Activated naive CD8-positive, alpha-beta T cell treated with anti-CD3 and anti-CD28 coated beads, Interleukin-2, amount 50 U/mL, for 24 hours (primary cell): ENCODE measurements at regions not wholly inside any gene's neighbourhood (a gene's known extent, or its start where the extent isn't known, plus 50 kb on each side); places are given as distances from the start of the nearest gene placed in this dataset.

Experiments used
- ATAC-seq: fragments of 150-1000 bp; cut with Tn5 transposase; one replicate; pipeline ENCODE4 v1.10.0; 2021
- DNase-seq: peaks from one replicate; pipeline ENCODE4 v3.0.0; 2021
- H3K27ac Mint-ChIP-seq: one replicate; pipeline ENCODE4 v1.8.0; 2021; ENCODE audit warnings: mild to moderate bottlenecking, mixed read lengths
- H3K27me3 Mint-ChIP-seq: one replicate; pipeline ENCODE4 v1.8.0; 2021; ENCODE audit warnings: mixed read lengths
- H3K36me3 Mint-ChIP-seq: one replicate; pipeline ENCODE4 v1.8.0; 2021; ENCODE audit warnings: low read depth, mixed read lengths
- H3K4me1 Mint-ChIP-seq: one replicate; pipeline ENCODE4 v1.8.0; 2021; ENCODE audit warnings: mixed read lengths
- H3K4me3 Mint-ChIP-seq: one replicate; pipeline ENCODE4 v1.8.0; 2021; ENCODE audit warnings: mild to moderate bottlenecking, moderate library complexity, mixed read lengths
- H3K9me3 Mint-ChIP-seq: one replicate; pipeline ENCODE4 v1.8.0; 2021; ENCODE audit warnings: mixed read lengths

GRCh38 chr9:15113288-15113687 is 193.7 kb downstream of the TTC39B start:
- H3K27ac Mint-ChIP-seq = no peak overlapping the region
- no peak overlapping the region for H3K4me3 Mint-ChIP-seq
- H3K27me3 Mint-ChIP-seq = no peaks in the 10 kb centered on the region
- H3K4me1 Mint-ChIP-seq = no peaks in the 10 kb centered on the region
- no peak for ATAC-seq
- no peaks in the 10 kb centered on the region for H3K9me3 Mint-ChIP-seq
- no peaks in the 10 kb centered on the region for H3K36me3 Mint-ChIP-seq
- DNase-seq = no peak

GRCh38 chr9:15111071-15111470 is 195.9 kb downstream of the TTC39B start:
- ATAC-seq = no peak
- no peaks in the 10 kb centered on the region for H3K36me3 Mint-ChIP-seq
- H3K27ac Mint-ChIP-seq = no peak overlapping the region
- no peaks in the 10 kb centered on the region for H3K4me1 Mint-ChIP-seq
- no peak for DNase-seq
- no peaks in the 10 kb centered on the region for H3K9me3 Mint-ChIP-seq
- no peaks in the 10 kb centered on the region for H3K27me3 Mint-ChIP-seq
- no peak overlapping the region for H3K4me3 Mint-ChIP-seq

GRCh38 chr9:15104826-15105420 is 194.7 kb upstream of the FREM1 start:
- Mint-ChIP-seq H3K9me3 (no peaks in the 10 kb centered on the region), H3K36me3 (no peaks in the 10 kb centered on the region), H3K4me3 (no peak overlapping the region), H3K27me3 (peaks cover 7% of the 10 kb centered on the region), H3K4me1 (no peaks in the 10 kb centered on the region), H3K27ac (no peak overlapping the region)
- ATAC-seq = peak; percentile 57
- DNase-seq = peak; percentile 26

- ATAC-seq (no peak), DNase-seq (no peak)
- Mint-ChIP-seq H3K4me1 (no peaks in the 10 kb centered on the region), H3K27me3 (peaks cover 7% of the 10 kb centered on the region), H3K27ac (no peak overlapping the region), H3K9me3 (no peaks in the 10 kb centered on the region), H3K4me3 (no peak overlapping the region), H3K36me3 (no peaks in the 10 kb centered on the region)
Measured at GRCh38 chr9:15103290-15103689, 193.1 kb upstream of the FREM1 start.

GRCh38 chr9:15101095-15101494 is 190.9 kb upstream of the FREM1 start:
- Mint-ChIP-seq H3K27ac (no peak overlapping the region), H3K36me3 (no peaks in the 10 kb centered on the region), H3K9me3 (no peaks in the 10 kb centered on the region), H3K4me3 (no peak overlapping the region), H3K27me3 (peaks cover 11% of the 10 kb centered on the region), H3K4me1 (no peaks in the 10 kb centered on the region)
- ATAC-seq (no peak), DNase-seq (no peak)

GRCh38 chr9:15100571-15100970 is 190.3 kb upstream of the FREM1 start:
- Mint-ChIP-seq H3K4me3 (no peak overlapping the region), H3K27me3 (peaks cover 9% of the 10 kb centered on the region), H3K36me3 (no peaks in the 10 kb centered on the region), H3K4me1 (no peaks in the 10 kb centered on the region), H3K9me3 (no peaks in the 10 kb centered on the region), H3K27ac (no peak overlapping the region)
- no peak for ATAC-seq
- DNase-seq = no peak

GRCh38 chr9:15096972-15097371 is 186.7 kb upstream of the FREM1 start:
- Mint-ChIP-seq H3K4me1 (no peaks in the 10 kb centered on the region), H3K27me3 (peaks cover 6% of the 10 kb centered on the region), H3K36me3 (no peaks in the 10 kb centered on the region), H3K27ac (no peak overlapping the region), H3K4me3 (no peak overlapping the region), H3K9me3 (no peaks in the 10 kb centered on the region)
- DNase-seq (no peak), ATAC-seq (no peak)

GRCh38 chr9:15086778-15087324 is 176.6 kb upstream of the FREM1 start:
- H3K27ac Mint-ChIP-seq = no peak overlapping the region
- H3K4me1 Mint-ChIP-seq = no peaks in the 10 kb centered on the region
- ATAC-seq (no peak), DNase-seq (no peak)
- H3K36me3 Mint-ChIP-seq = no peaks in the 10 kb centered on the region
- peaks cover 2% of the 10 kb centered on the region for H3K27me3 Mint-ChIP-seq
- H3K9me3 Mint-ChIP-seq = no peaks in the 10 kb centered on the region
- no peak overlapping the region for H3K4me3 Mint-ChIP-seq

- Mint-ChIP-seq H3K27me3 (peaks cover 2% of the 10 kb centered on the region), H3K27ac (no peak overlapping the region), H3K4me1 (no peaks in the 10 kb centered on the region), H3K36me3 (no peaks in the 10 kb centered on the region), H3K4me3 (no peak overlapping the region), H3K9me3 (no peaks in the 10 kb centered on the region)
- ATAC-seq = no peak
- no peak for DNase-seq
Measured at GRCh38 chr9:15086156-15086763, 176.0 kb upstream of the FREM1 start.

- Mint-ChIP-seq H3K4me1 (no peaks in the 10 kb centered on the region), H3K36me3 (no peaks in the 10 kb centered on the region), H3K27ac (no peak overlapping the region), H3K27me3 (no peaks in the 10 kb centered on the region), H3K9me3 (no peaks in the 10 kb centered on the region), H3K4me3 (no peak overlapping the region)
- no peak for DNase-seq
- ATAC-seq = no peak
Measured at GRCh38 chr9:15081021-15081753, 171.0 kb upstream of the FREM1 start.

- Mint-ChIP-seq H3K4me1 (no peaks in the 10 kb centered on the region), H3K27me3 (no peaks in the 10 kb centered on the region), H3K36me3 (no peaks in the 10 kb centered on the region), H3K27ac (no peak overlapping the region), H3K9me3 (no peaks in the 10 kb centered on the region), H3K4me3 (no peak overlapping the region)
- ATAC-seq = no peak
- DNase-seq = no peak
Measured at GRCh38 chr9:15080401-15080800, 170.2 kb upstream of the FREM1 start.

- Mint-ChIP-seq H3K27ac (no peak overlapping the region), H3K4me3 (no peak overlapping the region), H3K4me1 (no peaks in the 10 kb centered on the region), H3K36me3 (no peaks in the 10 kb centered on the region), H3K9me3 (no peaks in the 10 kb centered on the region), H3K27me3 (peaks cover 1% of the 10 kb centered on the region)
- ATAC-seq = no peak
- no peak for DNase-seq
Measured at GRCh38 chr9:15079989-15080388, 169.8 kb upstream of the FREM1 start.

- no peak for ATAC-seq
- no peaks in the 10 kb centered on the region for H3K36me3 Mint-ChIP-seq
- no peak for DNase-seq
- no peak overlapping the region for H3K4me3 Mint-ChIP-seq
- H3K27me3 Mint-ChIP-seq = peaks cover 3% of the 10 kb centered on the region
- no peak overlapping the region for H3K27ac Mint-ChIP-seq
- H3K4me1 Mint-ChIP-seq = no peaks in the 10 kb centered on the region
- no peaks in the 10 kb centered on the region for H3K9me3 Mint-ChIP-seq
Measured at GRCh38 chr9:15077946-15078729, 167.9 kb upstream of the FREM1 start.

GRCh38 chr9:15073620-15074019 is 163.4 kb upstream of the FREM1 start:
- Mint-ChIP-seq H3K9me3 (no peaks in the 10 kb centered on the region), H3K4me1 (no peaks in the 10 kb centered on the region), H3K27me3 (peaks cover 3% of the 10 kb centered on the region), H3K36me3 (no peaks in the 10 kb centered on the region), H3K4me3 (no peak overlapping the region), H3K27ac (no peak overlapping the region)
- DNase-seq (no peak), ATAC-seq (no peak)
